ENCODE measurements at regions not wholly inside any gene's neighbourhood (a gene's known extent, or its start where the extent isn't known, plus 50 kb on each side); places are given as distances from the start of the nearest gene placed in this dataset.

GRCh38 chr2:140061240-140061639 lies 1281.0 kb upstream of the NXPH2 start:
- DNase-seq = no peak

DNA sequence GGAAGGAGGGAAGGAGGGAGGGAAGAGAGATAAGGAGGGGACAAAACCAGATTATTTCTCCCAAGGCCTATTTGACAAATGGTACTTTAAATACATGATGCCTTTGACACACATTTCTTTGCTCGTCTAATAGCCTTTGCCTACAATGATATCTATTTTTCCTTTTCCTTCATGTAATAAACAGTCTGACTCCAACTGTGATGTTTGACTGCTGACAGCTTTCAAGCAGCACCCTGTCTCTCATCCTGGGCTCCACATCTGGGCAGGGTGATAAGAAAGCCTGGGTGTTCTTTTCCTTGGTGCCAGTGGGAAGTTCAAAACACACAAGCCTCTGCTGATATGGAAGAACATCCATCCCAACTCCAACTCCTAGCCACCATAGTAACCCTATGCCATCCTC lies 1277.7 kb upstream of the NXPH2 start:
- no peak for DNase-seq

GRCh38 chr2:140041811-140042210 lies 1261.6 kb upstream of the NXPH2 start:
- DNase-seq = no peak

DNA sequence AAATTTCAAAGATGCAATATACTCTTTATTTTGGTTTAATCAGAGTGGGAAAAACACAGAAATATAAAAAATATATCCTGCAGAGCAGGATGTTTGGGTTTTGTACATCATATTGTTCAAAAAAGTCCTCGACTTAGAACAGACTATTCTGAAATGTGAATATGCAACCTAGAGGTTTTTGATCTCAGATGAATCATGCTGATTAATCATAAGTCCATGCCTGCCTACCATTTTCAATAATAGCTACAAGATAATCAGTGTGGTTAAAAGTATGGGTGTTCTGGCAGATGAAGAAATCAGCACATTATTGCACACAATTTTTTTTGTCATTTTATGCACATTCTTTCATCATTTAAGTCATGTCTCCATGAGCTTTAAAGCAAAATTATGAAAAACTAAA lies 1261.0 kb upstream of the NXPH2 start:
- no peak for DNase-seq

DNA sequence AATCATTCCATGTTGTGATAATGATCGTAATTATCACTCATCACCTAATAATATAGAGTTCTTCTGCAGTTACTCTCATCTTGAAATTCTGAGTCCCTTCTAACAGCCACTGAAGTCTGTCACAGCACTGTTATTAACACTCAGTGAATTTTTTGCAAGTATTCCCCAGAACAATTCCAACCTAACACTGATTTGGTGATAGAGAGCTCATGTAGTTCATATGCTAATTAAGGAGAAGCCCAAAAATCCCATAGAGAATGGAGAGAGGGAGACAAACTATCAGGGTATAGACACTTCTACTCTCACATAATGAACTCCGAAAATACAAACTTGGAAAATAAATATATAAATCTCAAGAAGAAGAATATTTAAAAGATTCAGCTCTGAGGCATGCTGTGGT lies 1253.4 kb upstream of the NXPH2 start:
- no peak for DNase-seq

DNA sequence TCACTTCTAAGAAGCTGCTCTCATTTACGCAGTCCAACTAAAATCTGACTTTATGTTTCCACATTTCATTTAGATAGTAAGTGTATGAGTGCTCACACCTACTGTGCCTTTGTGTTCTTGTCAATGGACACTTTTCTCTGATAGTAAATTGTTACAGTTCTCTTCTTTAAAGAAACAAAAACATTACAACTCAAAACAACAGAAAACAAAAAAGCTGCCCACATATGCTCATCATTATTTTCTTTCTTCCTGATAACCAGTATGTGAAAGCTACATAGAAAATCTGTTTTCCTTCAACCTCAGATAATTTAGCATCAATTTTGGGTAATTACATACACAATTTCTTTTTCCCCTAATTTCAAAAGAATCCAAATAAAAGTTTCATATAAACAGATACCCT lies 1247.8 kb upstream of the NXPH2 start:
- no peak for DNase-seq

DNA sequence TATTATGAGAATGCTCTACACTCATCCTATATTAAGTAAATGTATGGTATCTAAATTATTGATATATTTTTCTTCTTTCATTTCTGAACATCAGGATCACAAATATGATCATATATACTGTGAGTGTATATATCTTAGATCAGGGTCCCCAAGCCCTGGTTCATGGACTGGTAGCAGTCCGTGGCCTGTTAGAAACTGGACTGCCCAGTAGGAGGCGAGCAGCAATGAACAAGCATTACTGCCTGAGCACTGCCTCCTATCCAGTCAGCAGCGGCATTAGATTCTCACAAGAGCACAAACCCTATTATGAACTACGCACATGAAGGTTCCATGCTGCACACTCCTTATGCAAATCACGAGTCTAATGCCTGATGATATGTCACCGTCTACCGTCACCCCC lies 1247.1 kb upstream of the NXPH2 start:
- no peak for DNase-seq

GRCh38 chr2:140023291-140023690 lies 1243.1 kb upstream of the NXPH2 start:
- no peak for DNase-seq

GRCh38 chr2:140018541-140018940 lies 1238.4 kb upstream of the NXPH2 start:
- no peak for DNase-seq

- no peak for DNase-seq
These were observed 1234.0 kb upstream of the NXPH2 start for GRCh38 chr2:140014204-140014546.

DNA sequence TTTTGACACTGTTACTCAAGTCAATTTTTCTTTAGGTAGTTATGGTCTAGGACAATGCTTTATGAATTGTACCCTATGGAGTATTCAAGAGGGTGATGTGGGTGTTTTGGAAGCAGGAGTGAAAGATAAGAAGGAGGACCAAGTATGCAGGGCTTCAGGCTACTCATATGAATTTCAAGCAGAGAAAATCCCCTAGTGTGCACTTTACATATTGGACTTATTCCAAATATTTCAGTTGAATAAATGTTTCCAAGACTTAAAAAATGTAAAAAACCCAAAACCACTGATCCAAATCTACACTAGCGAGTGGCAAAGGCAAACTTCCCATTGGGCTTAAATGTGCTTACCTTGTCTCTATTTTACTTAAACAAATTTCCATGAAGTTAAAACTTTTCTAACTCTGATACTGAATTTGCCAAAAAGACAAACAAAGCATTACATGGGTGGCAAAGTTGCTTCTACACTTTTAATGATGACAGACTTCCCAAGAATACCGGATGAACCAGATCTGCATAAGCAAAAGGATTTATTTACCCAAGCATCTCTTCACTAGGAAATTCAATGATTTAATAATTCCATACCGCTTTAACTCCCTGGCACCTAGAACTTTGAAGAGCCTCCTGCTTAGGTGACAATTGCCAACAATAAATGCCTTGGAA lies 1233.5 kb upstream of the NXPH2 start:
- DNase-seq = no peak

- DNase-seq = no peak
These were observed 1231.1 kb upstream of the NXPH2 start for GRCh38 chr2:140011287-140011686.

DNA sequence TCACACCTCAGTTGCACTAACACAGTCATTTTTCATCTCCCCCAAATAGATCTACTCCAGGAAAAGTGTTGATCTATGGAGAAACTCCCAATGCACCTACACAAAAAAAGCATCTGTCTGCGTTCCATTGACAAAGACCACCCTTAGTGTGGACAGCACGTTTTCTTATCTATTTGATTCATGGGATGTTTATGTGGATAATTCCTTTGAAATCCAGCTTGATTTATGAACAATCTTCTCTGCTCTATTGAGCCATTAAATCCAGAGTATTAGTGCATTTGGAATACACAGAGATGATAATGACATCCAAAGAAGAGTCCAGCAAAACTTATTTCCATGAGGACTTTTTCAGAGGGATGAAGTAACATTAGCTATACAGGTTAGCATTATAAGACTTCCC lies 1221.9 kb upstream of the NXPH2 start:
- no peak for DNase-seq

DNA sequence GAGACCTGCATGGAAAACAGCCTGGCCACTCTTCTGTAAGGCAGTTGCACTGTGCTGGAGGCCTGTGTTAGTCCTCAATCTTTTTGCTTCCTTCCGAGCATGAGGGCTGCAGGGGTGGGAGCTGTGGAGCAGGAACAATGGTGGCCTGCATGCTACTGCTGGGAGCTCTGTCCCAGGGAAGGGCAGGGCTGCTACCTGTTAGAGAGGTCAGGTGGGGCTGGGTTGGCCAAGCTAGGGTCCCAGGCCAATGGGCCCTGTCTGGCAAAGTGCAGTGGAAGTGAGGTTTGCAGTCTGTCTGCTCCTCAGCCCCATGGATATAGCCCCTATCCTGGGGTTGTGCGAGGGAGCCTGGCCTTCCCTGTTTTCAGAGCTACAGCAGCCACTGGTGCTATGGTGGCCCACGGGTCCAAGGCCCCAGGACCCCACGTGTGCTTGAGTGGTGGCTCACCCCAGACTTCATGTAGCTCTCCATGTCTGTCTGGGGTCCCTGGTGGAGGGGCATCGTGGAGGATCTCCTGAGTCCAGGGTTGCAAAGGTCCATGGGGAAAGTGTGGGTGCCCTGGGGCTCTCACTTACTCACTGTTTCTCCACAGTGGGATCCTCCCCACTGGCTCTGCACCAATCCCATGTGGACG lies 1212.6 kb upstream of the NXPH2 start:
- DNase-seq = no peak

DNA sequence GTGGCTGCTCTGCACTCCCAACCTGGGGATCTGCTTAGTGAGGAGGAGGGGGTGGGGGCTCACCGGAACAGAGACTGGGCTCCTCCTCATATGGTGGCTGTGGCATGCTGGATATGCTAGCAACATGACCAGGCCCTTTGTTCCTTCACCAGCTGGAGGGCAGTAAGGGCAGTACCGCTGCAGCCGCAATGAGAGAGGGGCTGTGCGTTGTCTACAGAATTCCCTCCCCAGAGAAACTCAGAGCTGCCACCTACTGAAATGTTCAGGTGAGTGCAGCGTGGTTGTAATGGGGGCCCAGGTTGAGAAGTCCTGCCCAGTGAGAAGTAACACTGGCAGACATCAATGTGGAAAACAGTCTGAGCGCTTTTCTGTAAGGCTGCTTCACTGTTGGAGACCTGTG lies 1211.9 kb upstream of the NXPH2 start:
- no peak for DNase-seq

DNA sequence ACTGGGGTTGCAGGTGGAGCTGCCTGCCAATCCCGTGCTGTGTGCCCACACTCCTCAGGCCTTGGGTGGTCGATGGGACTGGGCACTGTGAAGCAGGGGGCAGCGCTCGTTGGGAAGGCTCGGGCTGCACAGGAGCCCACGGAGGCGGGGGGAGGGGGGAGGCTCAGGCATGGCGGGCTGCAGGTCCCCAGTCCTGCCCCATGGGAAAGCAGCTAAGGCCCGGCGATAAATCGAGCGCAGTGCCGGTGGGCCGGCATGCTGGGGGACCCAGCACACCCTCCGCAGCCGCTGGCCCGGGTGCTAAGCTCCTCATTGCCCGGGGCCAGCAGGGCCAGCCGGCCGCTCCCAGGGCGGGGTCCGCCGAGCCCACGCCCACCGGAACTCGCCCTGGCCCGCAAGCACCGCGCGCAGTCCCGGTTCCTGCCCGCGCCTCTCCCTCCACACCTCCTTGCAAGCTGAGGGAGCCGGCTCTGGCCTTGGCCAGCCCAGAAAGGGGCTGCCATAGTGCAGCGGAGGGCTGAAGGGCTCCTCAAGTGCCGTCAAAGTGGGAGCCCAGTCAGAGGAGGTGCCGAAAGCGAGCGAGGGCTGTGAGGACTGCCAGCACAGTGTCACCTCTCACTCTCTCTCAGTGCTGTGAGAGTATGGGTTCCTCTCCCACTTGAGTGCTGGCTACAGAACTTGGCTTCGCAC lies 1210.6 kb upstream of the NXPH2 start:
- DNase-seq = no peak

DNA sequence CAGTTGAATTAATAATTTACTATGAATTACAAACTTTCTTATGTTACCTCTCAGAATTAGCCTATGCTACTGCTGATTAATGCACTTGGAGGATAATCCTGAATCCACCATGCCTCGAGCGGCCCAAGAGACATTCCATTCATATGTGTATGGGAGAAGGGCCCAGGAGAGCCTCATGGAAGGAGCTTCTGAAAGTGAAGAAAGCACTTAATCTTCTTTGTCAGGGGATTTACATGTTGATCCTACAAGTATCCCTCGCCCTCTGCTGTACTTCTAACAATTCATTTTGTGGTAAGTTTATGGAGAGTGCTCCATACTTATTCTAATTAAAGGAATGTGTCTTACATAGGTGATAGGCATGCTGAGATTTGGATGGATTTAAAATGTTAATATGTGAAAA lies 1189.1 kb upstream of the NXPH2 start:
- DNase-seq = no peak

DNA sequence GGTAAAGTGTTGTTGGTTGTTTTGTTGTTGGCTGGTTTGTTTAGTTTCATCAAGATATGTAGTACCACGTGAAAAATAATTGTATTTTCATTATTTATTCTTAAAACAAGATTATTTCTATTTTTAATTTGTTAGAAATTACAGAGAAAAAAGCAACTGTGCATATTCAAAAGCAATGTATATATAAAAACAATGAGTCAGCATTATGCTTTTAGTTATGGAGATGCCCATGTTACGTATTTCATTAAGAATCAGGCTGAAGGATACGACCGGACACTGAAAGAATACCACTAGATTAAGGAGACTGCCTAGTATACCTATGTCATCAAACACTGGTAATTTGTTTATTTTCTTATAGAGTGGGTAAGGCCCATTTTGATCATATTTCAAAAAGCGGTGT lies 1188.4 kb upstream of the NXPH2 start:
- DNase-seq = no peak

GRCh38 chr2:139967665-139968064 lies 1187.5 kb upstream of the NXPH2 start:
- DNase-seq = no peak

DNA sequence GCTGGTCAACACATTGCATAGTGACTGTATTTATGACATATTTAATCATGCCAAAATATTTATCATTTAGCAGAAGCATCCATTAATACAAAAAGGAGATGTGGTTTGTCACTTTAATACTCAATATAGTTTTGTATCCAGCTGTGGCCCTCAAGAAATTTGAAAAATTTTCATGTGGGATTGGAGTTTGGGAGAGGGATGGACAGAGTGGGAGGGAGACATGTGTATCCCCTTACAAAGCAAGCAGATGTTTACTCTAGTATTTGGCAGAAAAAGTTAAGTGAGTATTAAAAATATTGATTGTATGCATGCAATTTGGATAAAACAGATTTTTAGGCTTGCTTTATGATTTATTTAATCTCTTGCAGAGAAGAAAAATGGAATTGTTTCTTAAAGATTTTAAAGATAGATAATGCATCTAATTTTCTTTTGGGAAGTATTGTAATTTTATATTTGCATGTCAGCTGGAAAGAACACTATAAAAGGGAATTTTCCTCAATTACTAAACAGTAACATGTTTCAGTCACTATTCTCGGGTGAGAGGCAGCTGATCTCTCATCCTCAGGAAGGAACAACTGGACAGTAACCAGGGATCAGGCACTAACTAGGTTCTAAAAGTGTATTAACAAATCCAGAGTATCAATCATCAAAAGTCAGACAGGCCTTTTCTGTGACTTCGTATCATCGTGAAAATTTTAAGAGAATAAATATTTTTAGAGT lies 1184.7 kb upstream of the NXPH2 start:
- no peak for DNase-seq

- DNase-seq = no peak
These were observed 1183.7 kb upstream of the NXPH2 start for GRCh38 chr2:139963863-139964355.

- no peak for DNase-seq
These were observed 1169.2 kb upstream of the NXPH2 start for GRCh38 chr2:139949242-139949972.

- DNase-seq = no peak
These were observed 1166.5 kb upstream of the NXPH2 start for GRCh38 chr2:139946690-139947089.
